ENCODE measurements at regions not wholly inside any gene's neighbourhood (a gene's known extent, or its start where the extent isn't known, plus 50 kb on each side); places are given as distances from the start of the nearest gene placed in this dataset.
A peak's percentile ranks its signal among the peaks of the same experiment; 100 is the strongest.

GRCh38 chr5:68457285-68457684, 241.7 kb downstream of the PIK3R1 start:
- no peak for DNase-seq

- no peak for DNase-seq
These were observed 243.0 kb downstream of the PIK3R1 start for GRCh38 chr5:68458416-68459021.

DNA sequence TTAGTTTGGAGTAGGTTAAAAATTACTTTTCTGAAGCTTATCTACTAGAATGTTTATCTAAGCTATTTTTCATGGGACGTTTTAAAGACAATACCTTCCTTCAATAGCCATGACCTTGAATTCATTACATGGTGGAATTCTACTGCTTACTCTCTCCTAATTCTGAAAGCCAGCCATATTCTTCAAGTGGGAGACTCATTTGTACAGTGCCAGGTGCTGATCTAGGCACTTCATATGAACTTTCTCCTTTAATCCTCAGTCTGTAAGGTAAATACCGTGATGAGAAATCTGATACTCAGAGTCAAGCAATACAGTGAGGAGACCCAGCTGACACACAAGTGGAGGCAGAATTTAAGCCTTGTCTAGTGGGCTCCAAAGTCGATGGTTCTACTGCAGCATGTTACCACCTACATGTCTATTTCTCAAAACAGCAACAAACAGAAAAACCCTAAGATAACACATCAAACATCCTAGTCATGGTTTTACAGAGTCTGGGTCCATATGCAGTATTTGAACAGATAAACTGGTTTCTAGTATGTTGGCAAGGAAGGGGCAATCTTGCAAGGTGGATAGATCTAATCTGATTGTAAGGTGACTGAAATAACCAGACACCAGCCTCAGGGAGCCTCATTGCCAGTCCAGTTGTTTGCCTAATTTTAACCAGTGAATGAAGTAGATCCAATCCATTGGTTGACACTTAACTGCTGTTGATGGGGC, 243.7 kb downstream of the PIK3R1 start:
- DNase-seq, result peak; percentile 63

DNA sequence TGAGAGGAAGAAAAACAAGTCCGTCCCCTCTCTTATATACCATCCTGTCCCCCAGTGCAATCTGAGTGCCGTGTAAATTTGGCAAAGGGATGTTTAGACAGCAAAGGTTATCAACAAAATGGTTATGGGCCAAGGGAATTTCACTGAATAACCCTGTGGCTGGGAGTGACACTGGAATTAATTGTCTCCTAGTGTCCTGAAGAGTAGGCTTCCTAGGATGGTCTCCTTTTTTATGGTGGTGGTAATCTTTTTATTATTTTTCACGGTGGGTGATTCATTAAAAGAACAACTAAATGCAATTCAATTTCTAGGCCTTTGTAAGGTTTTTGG, 244.2 kb downstream of the PIK3R1 start:
- DNase-seq, result no peak

GRCh38 chr5:68460147-68460798, 244.7 kb downstream of the PIK3R1 start:
- DNase-seq, result no peak

DNA sequence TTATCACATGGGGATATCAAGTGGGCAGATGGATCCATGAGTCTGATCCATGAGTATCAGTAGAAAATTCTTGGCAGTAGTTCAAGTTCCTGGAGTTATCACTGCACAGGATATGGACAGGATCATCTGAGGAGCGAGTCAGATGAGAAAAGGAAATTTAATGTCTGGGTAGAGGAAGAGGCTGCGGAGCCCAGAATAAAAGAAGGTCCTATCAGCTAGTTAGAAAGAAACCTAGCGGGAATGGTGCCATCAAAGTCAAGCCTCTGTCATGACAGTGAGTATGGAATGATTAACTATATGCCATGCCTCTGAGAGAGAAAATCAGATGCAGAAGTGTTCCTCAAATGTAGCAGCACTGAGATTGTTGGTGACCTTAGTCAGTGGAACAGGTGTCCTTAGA, 248.1 kb downstream of the PIK3R1 start:
- no peak for DNase-seq

GRCh38 chr5:68464424-68464823, 248.9 kb downstream of the PIK3R1 start:
- DNase-seq, result no peak

DNA sequence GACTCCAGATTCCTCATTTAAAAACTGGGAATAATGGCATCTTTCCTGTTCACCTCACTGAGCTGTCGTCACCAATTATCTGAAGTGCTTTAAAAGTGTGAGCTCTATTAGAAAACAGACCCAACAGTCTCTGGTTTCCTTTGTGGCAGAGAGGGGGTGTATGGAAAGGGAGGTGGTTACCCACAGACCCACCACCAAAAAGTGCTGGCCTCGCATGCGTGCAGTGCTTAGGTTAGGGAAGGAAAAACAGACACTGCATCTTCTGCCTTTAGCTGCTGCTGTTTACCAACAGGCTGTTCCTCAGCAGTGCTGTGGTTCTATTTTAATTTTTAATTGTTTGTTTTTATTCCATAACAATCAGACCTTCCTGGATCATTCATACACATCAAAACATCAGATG, 249.6 kb downstream of the PIK3R1 start:
- no peak for DNase-seq

DNA sequence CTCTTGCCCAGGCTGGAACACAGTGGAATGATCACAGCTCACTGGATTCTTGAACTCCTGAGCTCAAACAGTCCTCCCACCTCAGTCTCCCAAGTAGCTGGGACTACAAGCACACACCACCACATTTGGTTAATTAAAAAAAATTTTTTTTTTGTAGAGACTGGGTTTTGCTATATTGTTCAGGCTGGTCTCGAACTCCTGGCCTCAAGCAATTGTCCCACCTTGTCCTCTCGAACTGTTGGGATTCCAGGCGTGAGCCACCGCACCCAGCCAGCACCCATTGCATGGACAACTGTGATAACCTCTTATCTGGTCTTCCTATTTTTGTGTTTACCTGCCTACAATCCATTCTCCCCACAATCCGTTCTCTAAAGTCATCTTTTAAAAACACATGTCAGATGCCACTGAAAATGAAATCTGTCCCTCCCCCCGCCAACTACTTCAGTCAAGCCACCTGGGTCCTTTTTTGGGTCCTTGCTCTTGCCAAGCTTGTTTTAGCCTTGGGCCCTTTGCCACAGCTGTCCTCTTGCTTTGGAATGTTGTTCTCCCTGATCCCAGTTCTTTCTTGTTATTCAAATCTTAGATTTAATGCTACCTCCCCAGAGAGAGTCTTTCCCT, 250.5 kb downstream of the PIK3R1 start:
- DNase-seq, result no peak

GRCh38 chr5:68467208-68467607, 251.7 kb downstream of the PIK3R1 start:
- no peak for DNase-seq

DNA sequence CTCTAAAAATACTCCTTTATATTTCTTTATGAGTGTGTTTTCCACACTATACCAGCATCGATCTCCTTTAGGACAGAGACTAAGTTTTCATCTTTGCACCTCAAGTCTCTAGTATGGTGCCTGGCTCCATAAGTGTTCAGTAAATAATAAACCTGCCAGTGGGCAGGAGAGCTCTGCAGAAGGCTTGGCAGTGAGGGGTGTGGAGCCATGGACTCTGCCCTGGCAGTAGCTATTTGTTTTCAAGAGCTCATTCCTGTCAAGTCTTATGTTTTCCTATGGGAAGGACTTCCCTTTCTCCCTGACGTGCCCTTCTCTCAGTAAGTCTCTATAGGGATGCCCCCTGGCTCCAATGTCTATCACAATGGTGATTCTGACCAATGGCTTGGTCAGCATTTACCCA, 252.2 kb downstream of the PIK3R1 start:
- no peak for DNase-seq

DNA sequence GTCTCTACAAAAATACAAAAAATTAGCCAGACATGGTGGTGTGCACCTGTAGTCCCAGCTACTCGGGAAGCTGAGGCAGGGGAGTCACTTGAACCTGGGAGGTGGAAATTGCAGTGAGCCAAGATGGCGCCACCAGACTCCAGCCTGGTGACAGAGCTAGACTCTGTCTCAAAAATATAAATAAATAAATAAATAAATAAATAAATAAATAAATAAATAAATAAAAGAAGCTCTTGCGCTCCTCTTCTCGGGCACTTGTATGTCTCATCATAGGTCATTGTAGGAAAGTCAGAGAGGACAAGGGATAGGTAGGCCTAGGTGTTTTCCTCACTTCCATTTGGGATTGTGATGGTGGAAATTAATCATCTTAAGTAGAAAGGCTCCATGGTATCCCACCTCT, 252.8 kb downstream of the PIK3R1 start:
- DNase-seq, result no peak

- DNase-seq, result no peak
These were observed 260.0 kb downstream of the PIK3R1 start for GRCh38 chr5:68475476-68475983.

GRCh38 chr5:68476854-68477253, 261.3 kb downstream of the PIK3R1 start:
- DNase-seq, result no peak

DNA sequence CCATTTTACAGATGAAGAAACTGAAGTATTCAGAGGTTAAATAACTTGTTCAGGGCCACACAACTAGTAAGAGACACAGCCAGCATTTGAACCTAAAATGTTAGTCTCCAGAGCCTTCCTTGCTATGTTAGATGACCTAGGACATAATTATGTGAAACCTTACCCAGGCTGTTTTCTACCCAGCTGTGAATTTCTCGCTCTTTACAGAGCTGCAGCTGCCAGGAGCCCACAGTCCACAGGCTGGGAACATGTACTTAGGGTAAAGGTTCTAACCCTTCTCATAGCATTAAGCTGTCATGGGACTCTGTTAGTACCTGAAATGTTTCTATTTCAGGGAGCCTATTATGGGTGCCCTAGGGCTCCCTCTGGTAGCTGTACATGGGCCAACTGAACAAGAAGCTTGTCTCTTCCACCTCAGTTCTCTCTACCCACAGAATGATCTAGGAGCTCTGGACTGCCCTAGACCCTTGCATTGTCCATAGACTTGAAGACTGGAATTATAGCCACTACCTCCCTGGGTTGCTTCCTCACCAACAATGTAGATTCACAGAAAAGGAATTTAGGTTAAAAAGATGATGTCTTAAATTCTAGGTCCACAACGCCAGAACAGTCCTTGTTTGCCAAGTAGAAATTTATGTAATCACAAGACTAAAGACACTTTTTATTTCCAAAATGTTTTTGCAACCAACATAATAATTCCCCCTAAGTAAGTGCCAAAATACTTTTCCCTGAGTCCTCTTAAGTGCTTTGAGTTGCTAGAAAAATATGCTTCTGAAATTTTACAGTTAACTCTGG, 262.9 kb downstream of the PIK3R1 start:
- peak; percentile 61 for DNase-seq

DNA sequence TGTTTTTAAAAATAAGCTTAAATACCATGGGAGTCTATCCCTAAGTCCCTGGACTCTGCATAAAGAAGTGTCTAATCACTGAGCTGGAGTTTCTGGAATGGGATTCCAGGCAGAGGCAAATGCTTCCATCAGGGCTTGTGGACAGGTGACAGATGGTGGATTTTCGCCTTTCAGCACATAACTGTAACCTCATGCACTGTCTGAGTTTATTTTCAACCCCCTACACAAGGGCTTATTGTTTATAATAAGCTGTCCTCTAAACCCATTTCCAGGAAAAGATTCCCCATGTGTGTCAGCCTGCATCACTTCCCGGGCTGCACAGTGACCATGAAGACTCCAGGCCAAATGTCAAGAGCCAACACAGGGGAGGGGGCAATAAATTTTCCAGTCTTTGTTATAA, 264.0 kb downstream of the PIK3R1 start:
- DNase-seq, result peak; percentile 54

- DNase-seq, result no peak
These were observed 264.9 kb downstream of the PIK3R1 start for GRCh38 chr5:68480335-68480940.

DNA sequence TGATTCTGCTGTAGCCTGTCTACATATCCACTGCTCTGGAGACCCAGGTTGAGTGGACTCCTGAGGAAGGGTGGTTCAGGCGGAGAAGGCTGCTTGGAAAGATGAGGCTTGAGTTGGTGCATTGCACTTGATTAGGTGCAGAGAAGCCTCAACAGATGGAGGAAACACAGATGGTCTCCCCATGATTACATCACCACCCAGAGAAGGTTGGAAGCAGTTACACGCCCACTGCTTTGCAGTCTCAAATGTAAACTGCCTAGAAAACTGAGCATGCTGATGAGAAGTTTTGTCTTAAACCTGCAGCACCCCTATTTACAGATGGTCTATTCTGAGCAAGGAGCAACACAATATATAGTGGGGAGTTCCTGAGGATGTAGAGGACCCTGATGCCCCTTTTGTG, 266.6 kb downstream of the PIK3R1 start:
- DNase-seq, result peak; percentile 70

- no peak for DNase-seq
These were observed 268.9 kb downstream of the PIK3R1 start for GRCh38 chr5:68484307-68485068.

DNA sequence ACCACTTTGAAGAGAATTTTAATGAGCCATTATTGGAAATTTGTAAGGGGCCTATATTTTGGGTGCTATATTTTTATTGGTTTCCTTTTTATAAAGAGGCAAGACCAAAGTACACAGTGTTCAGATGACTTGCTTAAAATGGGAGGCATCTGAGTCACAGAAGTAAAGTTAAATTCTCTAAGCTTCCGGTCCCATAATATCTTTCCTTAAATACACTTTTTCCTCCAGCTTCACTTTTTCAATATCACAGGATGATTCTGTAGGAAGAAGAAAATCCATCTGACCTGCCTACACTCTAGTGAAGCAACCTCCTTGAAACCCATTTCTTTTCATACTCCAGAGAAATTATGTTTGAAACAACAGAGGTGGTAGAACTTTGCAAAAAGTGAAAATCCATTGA, 274.0 kb downstream of the PIK3R1 start:
- no peak for DNase-seq

- DNase-seq, result peak; percentile 82
These were observed 274.9 kb downstream of the PIK3R1 start for GRCh38 chr5:68490406-68490805.

GRCh38 chr5:68494771-68495170, 279.2 kb downstream of the PIK3R1 start:
- DNase-seq, result no peak
